HFF-Myc (cell line): ENCODE measurements at regions not wholly inside any gene's neighbourhood (a gene's known extent, or its start where the extent isn't known, plus 50 kb on each side); places are given as distances from the start of the nearest gene placed in this dataset.
"Not testable (repeated sequence)": the region's sequence is repeated elsewhere in the genome, so short reads cannot be mapped to it uniquely, and the experiment has no call there.

ENCODE experiments used
- DNase-seq: peaks from one replicate; pipeline ENCODE4 v3.0.0-alpha.2; 2011; ENCODE audit warnings: low read depth; ENCODE audit errors: extremely low read depth
- H3K4me3 ChIP-seq: replicated peaks from 2 replicates; pipeline ENCODE4 v1.5.1; 2011; ENCODE audit warnings: low read depth, mild to moderate bottlenecking, control low read depth, low read length
- CTCF ChIP-seq: IDR thresholded peaks from 2 replicates; pipeline ENCODE4 v1.5.1; 2012; ENCODE audit warnings: mild to moderate bottlenecking, low read depth, low read length, control low read depth; ENCODE audit errors: missing control alignments

GRCh38 chr2:131309833-131310232, 54.1 kb downstream of the RAB6D start:
- not testable (repeated sequence) for DNase-seq

GRCh38 chr2:131300153-131300552, 63.8 kb downstream of the RAB6D start:
- peak; percentile 2 for TF ChIP-seq CTCF
- DNase-seq, H3K4me3 ChIP-seq: not testable (repeated sequence)

More at GRCh38 chr2:131309833-131310232, 54.1 kb downstream of the RAB6D start:
- H3K4me3 ChIP-seq, result not testable (repeated sequence)

GRCh38 chr2:131277857-131278256, 68.5 kb downstream of the POTEE start:
- not testable (repeated sequence) for DNase-seq, H3K4me3 ChIP-seq

DNA sequence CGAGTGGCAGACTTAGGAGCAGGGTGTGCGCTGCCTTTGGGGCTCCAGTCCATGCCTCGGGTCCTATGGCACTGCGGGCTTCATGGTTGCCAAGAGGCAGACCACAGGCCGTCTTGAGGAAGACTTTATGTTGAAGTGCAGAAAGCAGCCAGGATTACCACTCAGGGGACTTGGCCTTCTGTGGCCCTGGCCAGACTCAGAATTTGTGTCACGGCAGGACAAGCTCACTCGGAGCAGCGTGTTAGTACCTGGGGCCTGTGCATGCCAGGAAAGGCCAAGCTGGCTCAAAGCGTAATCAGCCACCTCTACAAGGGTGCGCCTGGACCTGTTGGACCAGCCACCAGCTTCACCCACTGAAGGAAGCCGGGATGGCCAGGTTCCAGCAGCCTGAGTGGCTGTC, 68.0 kb downstream of the POTEE start:
- DNase-seq, H3K4me3 ChIP-seq: not testable (repeated sequence)

DNA sequence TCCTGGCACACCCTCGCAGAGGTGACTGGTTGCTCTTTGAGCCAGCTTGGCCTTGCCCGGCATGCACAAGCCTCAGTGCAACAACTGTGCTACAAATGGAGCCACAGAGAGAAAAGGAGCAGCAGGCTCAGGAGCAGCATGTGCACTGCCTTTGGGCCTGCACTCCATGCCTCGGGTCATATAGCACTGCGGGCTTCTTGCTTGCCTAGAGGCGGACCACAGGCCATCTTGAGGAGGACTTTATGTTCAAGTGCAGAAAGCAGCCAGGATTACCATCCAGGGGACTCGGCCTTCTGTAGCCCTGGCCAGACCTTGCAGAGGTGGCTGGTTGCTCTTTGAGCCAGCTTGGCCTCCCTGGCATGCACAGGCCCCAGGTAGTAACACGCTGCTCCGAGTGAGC, 62.7 kb downstream of the POTEE start:
- DNase-seq, result not testable (repeated sequence)

GRCh38 chr2:131264034-131264433, 54.7 kb downstream of the POTEE start:
- DNase-seq, result not testable (repeated sequence)

More for the DNA sequence above, 62.7 kb downstream of the POTEE start:
- H3K4me3 ChIP-seq, result not testable (repeated sequence)

More at GRCh38 chr2:131264034-131264433, 54.7 kb downstream of the POTEE start:
- H3K4me3 ChIP-seq, result not testable (repeated sequence)
